ENCODE measurements at regions not wholly inside any gene's neighbourhood (a gene's known extent, or its start where the extent isn't known, plus 50 kb on each side); places are given as distances from the start of the nearest gene placed in this dataset.
A peak's percentile ranks its signal among the peaks of the same experiment; 100 is the strongest.
"Not testable (repeated sequence)": the region's sequence is repeated elsewhere in the genome, so short reads cannot be mapped to it uniquely, and the experiment has no call there.

- H3K4me3 ChIP-seq (ENCODE audit: control insufficient read depth, low read depth, low read length) = no peak overlapping the region
- TF ChIP-seq CTCF (conservative IDR thresholded peaks at IDR 0.05; ENCODE audit: control insufficient read depth, insufficient read depth, low read depth, low read length) = no peak
- no peak for DNase-seq (ENCODE audit: low read depth)
These were observed 207.1 kb downstream of the NDUFA10 start for GRCh38 chr2:239818086-239818485.

GRCh38 chr2:239817468-239818031, 207.6 kb downstream of the NDUFA10 start:
- not testable (repeated sequence) for H3K4me3 ChIP-seq (ENCODE audit: control insufficient read depth, low read depth, low read length); DNase-seq (ENCODE audit: low read depth)

GRCh38 chr2:239816576-239817467, 208.3 kb downstream of the NDUFA10 start:
- TF ChIP-seq CTCF (conservative IDR thresholded peaks at IDR 0.05; ENCODE audit: control insufficient read depth, insufficient read depth, low read depth, low read length) = no peak
- DNase-seq (ENCODE audit: low read depth) = no peak
- H3K4me3 ChIP-seq (ENCODE audit: control insufficient read depth, low read depth, low read length) = no peak overlapping the region

DNA sequence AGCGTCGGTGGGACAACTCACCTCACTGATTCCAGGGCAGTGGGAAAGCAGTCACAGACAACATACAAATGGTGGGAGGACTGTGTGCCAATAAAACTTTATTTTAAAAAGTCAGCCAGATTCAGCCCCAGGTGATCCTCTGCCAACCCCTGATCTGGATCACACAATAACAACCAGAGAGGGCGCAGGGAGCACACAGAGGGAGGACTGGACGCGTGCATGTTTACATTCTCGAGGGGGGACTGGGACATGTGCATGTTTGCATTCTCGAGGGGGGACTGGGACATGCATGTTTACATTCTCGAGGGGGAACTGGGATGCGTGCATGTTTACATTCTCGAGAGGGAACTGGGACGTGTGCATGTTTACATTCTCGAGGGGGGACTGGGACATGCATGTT, 209.5 kb downstream of the NDUFA10 start:
- no peak for DNase-seq (ENCODE audit: low read depth)
- H3K4me3 ChIP-seq (ENCODE audit: control insufficient read depth, low read depth, low read length) = no peak overlapping the region
- TF ChIP-seq CTCF (conservative IDR thresholded peaks at IDR 0.05; ENCODE audit: control insufficient read depth, insufficient read depth, low read depth, low read length) = no peak

DNA sequence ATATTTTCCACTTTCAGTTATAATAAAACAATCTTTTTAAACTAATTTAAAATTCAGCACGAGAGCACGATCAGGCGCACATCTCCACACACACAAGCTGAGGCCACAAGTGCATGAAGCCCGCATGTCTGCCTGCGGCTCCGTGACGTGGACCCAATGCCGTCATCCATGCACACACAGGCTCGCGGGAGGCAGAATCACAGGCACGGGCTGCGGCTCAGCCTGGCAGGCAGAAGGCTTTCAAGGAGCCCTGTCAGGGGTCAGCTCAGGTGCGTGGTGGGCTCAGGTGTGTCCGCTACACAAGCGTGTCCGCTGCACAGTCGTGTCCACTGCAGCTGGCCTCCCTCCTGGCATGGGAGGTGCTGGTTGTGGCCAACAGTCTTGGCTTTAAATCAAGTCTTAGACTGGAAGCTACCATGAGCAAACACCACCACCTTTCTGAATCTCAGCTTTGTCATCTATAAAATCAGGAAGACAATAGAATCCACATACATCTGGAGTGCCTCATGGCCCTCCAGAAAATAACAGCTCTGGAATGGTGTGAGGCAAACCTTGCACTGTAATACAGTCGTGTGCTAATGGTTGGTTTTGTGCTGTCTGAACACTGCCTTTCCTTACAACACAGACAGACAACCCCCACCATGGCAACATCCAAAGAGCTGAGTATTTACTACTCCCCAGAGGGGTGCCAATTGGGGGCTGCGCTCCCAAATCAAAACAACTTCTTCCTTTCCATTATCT, 210.1 kb downstream of the NDUFA10 start:
- peak; percentile 25 for DNase-seq (ENCODE audit: low read depth)
- H3K4me3 ChIP-seq (ENCODE audit: control insufficient read depth, low read depth, low read length) = no peak overlapping the region
- TF ChIP-seq CTCF (conservative IDR thresholded peaks at IDR 0.05; ENCODE audit: control insufficient read depth, insufficient read depth, low read depth, low read length) = no peak

GRCh38 chr2:239814116-239814860, 210.9 kb downstream of the NDUFA10 start:
- H3K4me3 ChIP-seq (ENCODE audit: control insufficient read depth, low read depth, low read length) = no peak overlapping the region
- no peak for TF ChIP-seq CTCF (conservative IDR thresholded peaks at IDR 0.05; ENCODE audit: control insufficient read depth, insufficient read depth, low read depth, low read length)
- DNase-seq (ENCODE audit: low read depth) = peak; percentile 11
